ENCODE measurements at regions not wholly inside any gene's neighbourhood (a gene's known extent, or its start where the extent isn't known, plus 50 kb on each side); places are given as distances from the start of the nearest gene placed in this dataset.

DNA sequence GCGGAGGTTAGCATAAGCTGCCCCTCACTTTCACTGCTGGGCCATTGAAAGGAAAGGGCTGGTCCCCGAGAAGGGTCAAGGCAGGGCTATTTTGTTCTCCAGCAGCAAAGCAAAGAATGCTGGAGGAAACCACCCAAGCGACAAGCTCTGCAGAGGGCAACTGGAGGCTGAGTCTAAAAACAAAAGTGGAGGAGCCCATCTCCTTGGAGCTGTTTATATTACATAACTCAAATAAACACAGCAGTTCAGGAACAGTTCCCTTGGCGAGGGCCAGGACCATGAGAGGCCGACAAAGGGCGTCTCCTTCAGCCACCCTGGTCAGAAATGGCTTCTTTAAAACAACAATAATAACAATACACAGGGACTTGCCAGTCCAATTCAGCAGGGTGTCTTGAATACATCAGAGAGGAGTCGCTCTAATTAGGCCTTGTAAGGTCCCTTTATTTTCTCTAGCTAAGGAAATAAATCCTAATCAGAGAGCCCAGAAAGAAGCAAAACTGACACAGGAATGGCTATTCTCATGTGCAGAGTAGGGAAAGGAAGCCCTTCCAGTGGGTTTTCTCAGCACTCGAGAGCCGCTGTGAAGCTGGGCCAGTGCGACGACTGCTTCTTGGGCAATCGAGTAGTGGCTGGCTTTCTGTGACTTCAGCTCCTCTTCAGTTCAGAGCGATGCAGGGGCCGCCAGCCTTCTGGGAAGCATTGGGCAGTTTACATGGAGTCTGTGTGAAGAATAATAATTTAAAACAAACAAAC is 57.0 kb upstream of the TARBP1 start:
- ATAC-seq (ENCODE audit: low FRiP score) (no peak), DNase-seq (ENCODE audit: low spot score) (no peak)
- TF ChIP-seq, protein P1, sequence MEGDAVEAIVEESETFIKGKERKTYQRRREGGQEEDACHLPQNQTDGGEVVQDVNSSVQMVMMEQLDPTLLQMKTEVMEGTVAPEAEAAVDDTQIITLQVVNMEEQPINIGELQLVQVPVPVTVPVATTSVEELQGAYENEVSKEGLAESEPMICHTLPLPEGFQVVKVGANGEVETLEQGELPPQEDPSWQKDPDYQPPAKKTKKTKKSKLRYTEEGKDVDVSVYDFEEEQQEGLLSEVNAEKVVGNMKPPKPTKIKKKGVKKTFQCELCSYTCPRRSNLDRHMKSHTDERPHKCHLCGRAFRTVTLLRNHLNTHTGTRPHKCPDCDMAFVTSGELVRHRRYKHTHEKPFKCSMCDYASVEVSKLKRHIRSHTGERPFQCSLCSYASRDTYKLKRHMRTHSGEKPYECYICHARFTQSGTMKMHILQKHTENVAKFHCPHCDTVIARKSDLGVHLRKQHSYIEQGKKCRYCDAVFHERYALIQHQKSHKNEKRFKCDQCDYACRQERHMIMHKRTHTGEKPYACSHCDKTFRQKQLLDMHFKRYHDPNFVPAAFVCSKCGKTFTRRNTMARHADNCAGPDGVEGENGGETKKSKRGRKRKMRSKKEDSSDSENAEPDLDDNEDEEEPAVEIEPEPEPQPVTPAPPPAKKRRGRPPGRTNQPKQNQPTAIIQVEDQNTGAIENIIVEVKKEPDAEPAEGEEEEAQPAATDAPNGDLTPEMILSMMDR (IDR thresholded peaks at IDR 0.05), result no peak

DNA sequence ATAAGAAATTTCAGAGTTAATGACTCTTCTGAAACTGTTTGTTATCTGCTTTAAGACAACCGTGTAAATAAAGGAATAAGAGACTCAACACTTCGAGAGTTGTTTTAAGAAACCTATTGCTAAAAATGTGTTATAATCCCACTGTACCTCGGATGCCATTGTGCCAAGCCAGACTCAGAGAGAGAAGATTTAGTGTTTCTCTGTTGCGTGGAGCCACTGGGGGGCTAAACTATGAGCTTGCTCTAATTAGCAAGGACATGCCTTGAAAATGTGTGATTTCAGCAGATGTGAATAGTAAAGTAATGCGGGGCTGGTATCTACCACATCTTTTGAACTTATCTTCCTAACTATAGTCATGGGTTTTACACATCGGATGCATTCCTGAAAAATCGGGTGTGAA is 56.2 kb upstream of the TARBP1 start:
- DNase-seq (ENCODE audit: low spot score) (no peak), ATAC-seq (ENCODE audit: low FRiP score) (no peak)
- TF ChIP-seq, protein P1 (IDR thresholded peaks at IDR 0.05), result no peak

DNA sequence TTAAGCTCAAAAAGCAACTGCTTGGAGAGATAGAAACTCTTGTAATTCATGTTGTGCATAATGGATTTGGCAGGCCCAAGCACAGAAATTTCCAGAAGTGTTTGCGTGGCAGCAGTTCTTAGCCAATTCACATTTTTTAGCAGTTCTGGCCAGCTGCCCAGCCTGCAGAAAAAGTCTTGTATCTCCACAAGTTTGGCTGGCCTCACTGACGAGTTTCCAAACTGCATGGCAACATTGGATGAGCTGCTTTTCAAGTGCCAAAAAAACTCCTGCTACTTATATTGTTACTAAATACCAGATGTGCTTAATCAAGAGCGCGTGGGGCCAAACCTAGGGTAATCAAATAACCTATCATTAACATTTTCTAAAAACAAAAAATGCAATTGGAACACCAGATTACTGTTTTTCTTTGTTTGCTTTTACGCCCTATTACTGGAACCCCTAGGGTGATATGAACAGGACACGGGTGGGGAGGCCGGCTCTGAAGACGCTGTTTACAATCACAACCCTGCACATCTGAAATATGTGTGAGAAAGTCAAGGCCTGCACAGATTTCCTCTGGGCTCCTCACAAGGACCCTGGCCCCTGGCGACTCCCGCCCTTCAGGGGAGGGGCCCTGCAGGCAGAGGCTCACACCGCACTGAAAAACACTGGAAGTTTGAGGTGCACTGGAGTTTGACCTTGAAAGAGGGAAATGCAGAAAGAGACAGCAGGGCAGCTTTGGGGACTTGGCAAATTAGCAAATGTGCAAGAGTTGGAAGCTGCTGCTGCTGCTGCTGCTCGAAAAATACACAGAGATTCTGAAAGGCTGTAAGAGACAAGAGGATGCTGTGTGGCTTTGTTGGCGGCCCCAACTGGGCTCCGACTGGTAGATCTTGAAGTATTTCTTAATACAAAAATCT is 55.2 kb upstream of the TARBP1 start:
- ATAC-seq (ENCODE audit: low FRiP score), result peak; percentile 43
- DNase-seq (ENCODE audit: low spot score), result peak; percentile 93
- TF ChIP-seq, protein P1 (IDR thresholded peaks at IDR 0.05), result no peak

DNA sequence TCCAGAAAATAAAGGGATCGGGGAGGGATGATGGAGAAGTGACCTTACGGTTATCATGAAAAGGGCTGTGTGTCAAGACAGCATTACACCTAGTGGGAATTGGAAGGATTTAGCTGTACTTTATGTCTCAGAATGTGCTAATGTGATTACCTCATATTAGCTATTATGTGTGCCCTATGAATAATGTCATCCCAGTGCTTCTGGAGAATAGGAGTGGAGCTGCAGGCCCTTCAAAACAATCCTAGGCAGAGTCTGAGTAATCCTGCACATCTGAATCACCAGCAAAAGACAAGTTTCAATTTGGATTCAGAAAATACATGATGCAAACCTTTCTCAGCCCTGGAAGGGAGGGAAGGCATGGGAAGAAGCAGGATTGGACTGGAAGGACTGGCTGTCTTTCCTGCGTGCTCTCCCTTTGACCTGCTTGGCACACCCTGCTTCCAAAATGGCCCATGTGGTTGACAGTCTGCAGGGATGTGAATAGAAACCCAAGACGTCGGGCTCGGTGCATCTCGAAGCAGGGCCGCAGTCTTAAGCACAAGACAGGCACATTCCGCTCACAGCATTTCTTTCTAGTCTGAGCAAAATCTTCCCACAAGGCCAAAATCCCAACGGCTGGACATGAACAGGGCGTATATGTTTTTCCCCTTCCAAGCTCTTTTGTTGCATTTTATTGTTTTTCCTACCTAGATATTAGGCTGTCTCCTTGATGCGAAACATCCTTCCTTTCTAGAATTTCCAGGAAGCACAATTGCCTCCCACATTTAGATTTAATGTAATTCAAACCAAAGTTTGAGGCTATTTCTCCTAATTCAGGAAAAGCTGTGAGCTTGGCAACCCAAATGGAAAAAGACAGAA is 54.3 kb upstream of the TARBP1 start:
- peak; percentile 81 for ATAC-seq (ENCODE audit: low FRiP score)
- TF ChIP-seq, protein P1 (IDR thresholded peaks at IDR 0.05), result no peak
- DNase-seq (ENCODE audit: low spot score), result no peak

DNA sequence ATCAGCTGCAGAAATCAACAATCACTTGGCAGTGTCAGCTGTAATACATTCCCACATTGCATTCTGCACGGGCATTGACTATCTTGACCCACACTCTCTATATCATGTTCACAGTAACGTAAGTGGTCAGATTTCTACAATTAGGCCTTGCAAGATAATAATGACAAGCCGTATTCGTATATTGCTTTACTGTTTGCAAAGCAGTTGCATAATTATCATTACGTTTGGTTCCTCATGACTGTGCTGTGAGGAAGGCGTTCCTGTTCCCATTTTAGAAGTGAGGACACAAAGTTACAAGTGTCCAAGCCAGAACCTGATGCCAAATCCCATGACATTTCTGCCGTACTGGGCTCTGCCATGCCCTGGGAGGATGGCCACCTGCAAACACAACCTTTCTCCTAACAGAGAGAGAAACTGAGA is 53.5 kb upstream of the TARBP1 start:
- ATAC-seq (ENCODE audit: low FRiP score), result no peak
- DNase-seq (ENCODE audit: low spot score), result no peak

DNA sequence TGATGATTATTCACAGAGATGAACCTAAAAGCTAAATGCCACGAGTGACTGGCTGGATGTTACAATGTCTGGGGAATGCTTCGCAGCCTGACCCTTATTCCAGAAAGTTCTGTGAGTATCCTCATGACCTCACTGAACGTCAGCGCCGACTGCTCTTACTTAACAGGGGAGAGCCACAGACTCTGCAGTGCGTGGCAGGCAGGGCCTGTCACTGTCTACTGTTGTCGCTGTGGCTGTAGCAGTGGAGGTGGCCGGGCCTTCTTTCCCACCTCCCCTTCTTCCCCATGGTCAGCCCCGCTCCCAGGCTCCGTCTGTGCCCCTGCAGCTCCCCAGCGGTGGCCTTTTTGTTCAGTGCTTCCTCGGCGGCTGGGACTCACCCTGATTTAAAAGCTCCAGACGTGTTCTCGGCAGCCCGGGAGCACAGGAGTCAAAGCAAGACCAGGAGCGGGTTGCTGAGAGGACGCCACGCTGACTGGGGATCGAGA is 52.2 kb upstream of the TARBP1 start:
- TF ChIP-seq, protein P1 (IDR thresholded peaks at IDR 0.05), result no peak
- DNase-seq (ENCODE audit: low spot score) (peak; percentile 51), ATAC-seq (ENCODE audit: low FRiP score) (peak; percentile 21)

More for the DNA sequence above, 53.5 kb upstream of the TARBP1 start:
- TF ChIP-seq, protein P1 (IDR thresholded peaks at IDR 0.05), result no peak
